RWPE1 (cell line): ENCODE measurements at regions not wholly inside any gene's neighbourhood (a gene's known extent, or its start where the extent isn't known, plus 50 kb on each side); places are given as distances from the start of the nearest gene placed in this dataset.

ENCODE experiments used
- CTCF ChIA-PET: fragments of 350-600 bp; sonication (Branson Sonifier 250); formaldehyde crosslinking; extraction: SDS; loops from one replicate; lab custom pipeline; 2021; lab: Yijun Ruan, JAX
- POLR2A ChIA-PET: fragments of 400-600 bp; formaldehyde crosslinking; extraction: SDS; loops from one replicate; lab custom pipeline; 2020; ENCODE audit warnings: antibody characterized with exemption; ENCODE audit not compliant: low non-redundant PET; lab: Yijun Ruan, JAX
- DNase-seq: peaks from one replicate; pipeline ENCODE4 v3.0.0; 2012; ENCODE audit warnings: low spot score
- H3K27ac ChIP-seq: fragments of 450-650 bp; 2 replicates; pipeline ENCODE4 v1.5.1; 2017
- CTCF ChIP-seq: fragments of 450-650 bp; conservative IDR thresholded peaks from 2 replicates; pipeline ENCODE4 v1.5.1; 2017; ENCODE audit warnings: low read depth, mild to moderate bottlenecking

GRCh38 chr9:93730217-93730616 lies 153.8 kb downstream of the PHF2 start:
- DNase-seq = no peak
- POLR2A ChIA-PET = no interaction called here
- no peak overlapping the region for H3K27ac ChIP-seq
- no peak for TF ChIP-seq CTCF
- CTCF ChIA-PET = no interaction called here
